LoVo (cell line): ENCODE measurements at regions not wholly inside any gene's neighbourhood (a gene's known extent, or its start where the extent isn't known, plus 50 kb on each side); places are given as distances from the start of the nearest gene placed in this dataset.
A peak's percentile ranks its signal among the peaks of the same experiment; 100 is the strongest.

Experiments
- DNase-seq: peaks from one replicate; pipeline ENCODE4 v3.0.0-alpha.2; 2016; ENCODE audit warnings: low spot score

- no peak for DNase-seq
These were observed 364.1 kb downstream of the DEPDC1B start for GRCh38 chr5:60335913-60336312.

- no peak for DNase-seq
These were observed 365.7 kb downstream of the DEPDC1B start for GRCh38 chr5:60334281-60334713.

GRCh38 chr5:60333005-60333571 lies 366.9 kb downstream of the DEPDC1B start:
- DNase-seq, result no peak

GRCh38 chr5:60332244-60333004 lies 367.5 kb downstream of the DEPDC1B start:
- DNase-seq, result no peak

GRCh38 chr5:60330236-60330635 lies 369.7 kb downstream of the DEPDC1B start:
- DNase-seq, result no peak

- DNase-seq, result no peak
These were observed 374.1 kb downstream of the DEPDC1B start for GRCh38 chr5:60325870-60326269.

GRCh38 chr5:60323596-60323995 lies 376.4 kb downstream of the DEPDC1B start:
- no peak for DNase-seq

GRCh38 chr5:60312098-60312497 lies 387.9 kb downstream of the DEPDC1B start:
- no peak for DNase-seq

GRCh38 chr5:60299944-60300343 lies 400.0 kb downstream of the DEPDC1B start:
- no peak for DNase-seq

GRCh38 chr5:60297658-60298057 lies 402.3 kb downstream of the DEPDC1B start:
- DNase-seq, result no peak

GRCh38 chr5:60295423-60295822 lies 401.9 kb upstream of the PDE4D start:
- DNase-seq, result no peak

- no peak for DNase-seq
These were observed 400.0 kb upstream of the PDE4D start for GRCh38 chr5:60293518-60293917.

- DNase-seq, result peak; percentile 14
These were observed 393.7 kb upstream of the PDE4D start for GRCh38 chr5:60287174-60287771.

- DNase-seq, result no peak
These were observed 392.4 kb upstream of the PDE4D start for GRCh38 chr5:60285910-60286309.

GRCh38 chr5:60280943-60281342 lies 387.4 kb upstream of the PDE4D start:
- DNase-seq, result no peak

GRCh38 chr5:60277941-60278340 lies 384.4 kb upstream of the PDE4D start:
- no peak for DNase-seq

- no peak for DNase-seq
These were observed 381.2 kb upstream of the PDE4D start for GRCh38 chr5:60274747-60275146.

- no peak for DNase-seq
These were observed 378.0 kb upstream of the PDE4D start for GRCh38 chr5:60271517-60271916.

GRCh38 chr5:60267907-60268306 lies 374.4 kb upstream of the PDE4D start:
- DNase-seq, result no peak

- DNase-seq, result no peak
These were observed 369.8 kb upstream of the PDE4D start for GRCh38 chr5:60263346-60263745.

GRCh38 chr5:60262576-60263295 lies 369.2 kb upstream of the PDE4D start:
- DNase-seq, result no peak

GRCh38 chr5:60261732-60262131 lies 368.2 kb upstream of the PDE4D start:
- DNase-seq, result no peak

- DNase-seq, result no peak
These were observed 367.1 kb upstream of the PDE4D start for GRCh38 chr5:60260658-60261057.
